PC-9 (cell line): ENCODE measurements at regions not wholly inside any gene's neighbourhood (a gene's known extent, or its start where the extent isn't known, plus 50 kb on each side); places are given as distances from the start of the nearest gene placed in this dataset.

Experiments used
- BruUV-seq: library from RNA; stranded (reverse); fragments of 400-500 nt; replicated peaks from 2 replicates; lab custom pipeline; 2021; lab: Mats Ljungman, UMichigan
- CTCF ChIA-PET: fragments of 300-600 bp; sonication (Branson Sonifier 250); formaldehyde crosslinking; loops from one replicate; lab custom pipeline; 2022; ENCODE audit warnings: antibody characterized with exemption; lab: Charles Lee
- POLR2A ChIA-PET: fragments of 300-600 bp; sonication (Branson Sonifier 250); formaldehyde crosslinking; loops from one replicate; lab custom pipeline; 2022; ENCODE audit warnings: antibody characterized with exemption; ENCODE audit not compliant: unreplicated experiment; lab: Charles Lee
- DNase-seq, 2 experiments: peaks; one replicate each; pipeline versions ENCODE4 v3.0.0 to v3.0.0-alpha.2; 2015 to 2022; ENCODE audit warnings: mixed read lengths in 1 of 2
- H2AFZ ChIP-seq: fragments of 200-600 bp; sonication (generic); 2 replicates; pipeline ENCODE4 v1.8.1; 2017; ENCODE audit warnings: antibody characterized with exemption
- H3F3A ChIP-seq: fragments of 200-600 bp; sonication (generic); 2 replicates; pipeline ENCODE4 v1.8.1; 2017; ENCODE audit warnings: antibody characterized with exemption, mild to moderate bottlenecking, low read depth; ENCODE audit not compliant: insufficient read depth
- H3K27ac ChIP-seq: fragments of 200-600 bp; sonication (generic); 2 replicates; pipeline ENCODE4 v1.6.1; 2016; ENCODE audit warnings: mixed run types
- H3K27me3 ChIP-seq: fragments of 200-600 bp; sonication (generic); 2 replicates; pipeline ENCODE4 v1.6.1; 2016; ENCODE audit warnings: low read depth, mixed run types; ENCODE audit not compliant: insufficient read depth
- H3K36me3 ChIP-seq: fragments of 200-600 bp; sonication (generic); 2 replicates; pipeline ENCODE4 v1.6.1; 2016; ENCODE audit warnings: low read depth, mixed run types
- H3K4me1 ChIP-seq: fragments of 200-600 bp; sonication (generic); replicated peaks from 2 replicates; pipeline ENCODE4 v1.6.1; 2016; ENCODE audit warnings: mixed run types; ENCODE audit not compliant: insufficient read depth
- H3K4me2 ChIP-seq: fragments of 200-600 bp; sonication (generic); 2 replicates; pipeline ENCODE4 v1.6.1; 2017; ENCODE audit warnings: mixed run types
- H3K4me3 ChIP-seq: fragments of 200-600 bp; sonication (generic); 2 replicates; pipeline ENCODE4 v1.6.1; 2016; ENCODE audit warnings: mixed run types
- H3K79me2 ChIP-seq: fragments of 200-600 bp; sonication (generic); 2 replicates; pipeline ENCODE4 v1.6.1; 2017; ENCODE audit warnings: low read depth, mixed run types
- H3K9me2 ChIP-seq: fragments of 200-600 bp; sonication (generic); 2 replicates; pipeline ENCODE4 v1.8.1; 2017; ENCODE audit warnings: mild to moderate bottlenecking; ENCODE audit not compliant: insufficient read depth
- H3K9me3 ChIP-seq: fragments of 200-600 bp; sonication (generic); 2 replicates; pipeline ENCODE4 v1.8.1; 2016; ENCODE audit warnings: low read depth; ENCODE audit not compliant: insufficient read depth
- H4K20me1 ChIP-seq: fragments of 200-600 bp; sonication (generic); 2 replicates; pipeline ENCODE4 v1.8.1; 2017; ENCODE audit not compliant: insufficient read depth
- EZH2 ChIP-seq: fragments of 200-600 bp; sonication (generic); IDR thresholded peaks from 2 replicates; pipeline ENCODE4 v1.8.0; 2017; ENCODE audit warnings: antibody characterized with exemption, low read depth
- intact Hi-C: fragments of 100-400 bp; cut with micrococcal nuclease; formaldehyde crosslinking; loops from one replicate; pipeline ENCODE4 v1.10.0; 2022; ENCODE audit not compliant: unreplicated experiment
- TF ChIP-seq, protein P1 (sequence below): fragments of 200-600 bp; sonication (generic); conservative IDR thresholded peaks from 2 replicates; pipeline ENCODE4 v1.6.1; 2017; ENCODE audit warnings: mixed run types, antibody characterized with exemption, mild to moderate bottlenecking, moderate library complexity

DNA sequence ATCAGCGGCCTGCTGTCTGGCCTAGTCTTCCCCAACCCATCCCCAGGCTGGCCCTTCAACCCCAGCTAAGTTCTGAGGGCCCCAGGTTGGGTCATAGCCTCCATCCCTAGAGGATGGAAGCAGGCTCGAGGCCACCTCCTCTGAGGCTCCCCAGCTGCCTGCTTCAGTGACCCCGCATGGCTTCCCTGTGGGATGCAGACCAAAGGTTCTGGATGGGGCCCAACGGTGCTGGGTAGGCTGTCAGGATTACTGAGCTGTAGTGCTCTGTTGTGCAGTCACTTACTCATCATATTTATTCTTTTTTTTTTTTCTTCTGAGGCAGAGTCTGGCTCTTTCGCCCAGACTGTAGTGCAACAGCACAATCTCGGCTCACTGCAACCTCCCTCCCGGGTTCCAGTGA lies 92.0 kb downstream of the IRF2BPL start:
- H4K20me1 ChIP-seq: no peaks in the 10 kb centered on the region
- H3K79me2 ChIP-seq: no peaks in the 10 kb centered on the region
- no peak for TF ChIP-seq EZH2
- TF ChIP-seq, protein P1, sequence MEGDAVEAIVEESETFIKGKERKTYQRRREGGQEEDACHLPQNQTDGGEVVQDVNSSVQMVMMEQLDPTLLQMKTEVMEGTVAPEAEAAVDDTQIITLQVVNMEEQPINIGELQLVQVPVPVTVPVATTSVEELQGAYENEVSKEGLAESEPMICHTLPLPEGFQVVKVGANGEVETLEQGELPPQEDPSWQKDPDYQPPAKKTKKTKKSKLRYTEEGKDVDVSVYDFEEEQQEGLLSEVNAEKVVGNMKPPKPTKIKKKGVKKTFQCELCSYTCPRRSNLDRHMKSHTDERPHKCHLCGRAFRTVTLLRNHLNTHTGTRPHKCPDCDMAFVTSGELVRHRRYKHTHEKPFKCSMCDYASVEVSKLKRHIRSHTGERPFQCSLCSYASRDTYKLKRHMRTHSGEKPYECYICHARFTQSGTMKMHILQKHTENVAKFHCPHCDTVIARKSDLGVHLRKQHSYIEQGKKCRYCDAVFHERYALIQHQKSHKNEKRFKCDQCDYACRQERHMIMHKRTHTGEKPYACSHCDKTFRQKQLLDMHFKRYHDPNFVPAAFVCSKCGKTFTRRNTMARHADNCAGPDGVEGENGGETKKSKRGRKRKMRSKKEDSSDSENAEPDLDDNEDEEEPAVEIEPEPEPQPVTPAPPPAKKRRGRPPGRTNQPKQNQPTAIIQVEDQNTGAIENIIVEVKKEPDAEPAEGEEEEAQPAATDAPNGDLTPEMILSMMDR: no peak
- H3K9me2 ChIP-seq: no peaks in the 10 kb centered on the region
- no peaks in the 10 kb centered on the region for H3K9me3 ChIP-seq
- no peak overlapping the region for H2AFZ ChIP-seq
- no peaks in the 10 kb centered on the region for H3K36me3 ChIP-seq
- H3K4me1 ChIP-seq: no peaks in the 10 kb centered on the region
- no peaks in the 10 kb centered on the region for H3K27me3 ChIP-seq
- no peak overlapping the region for H3K4me3 ChIP-seq
- H3F3A ChIP-seq: peaks cover 6% of the 10 kb centered on the region; the same call in 1 of the 2 replicates
- ChIA-PET CTCF (no interaction called here), POLR2A (interaction anchor here (0.6 kb wide), 1 partner anchor 295 kb away, joined by 4 read pairs; no protein-coding TSS in a partner anchor)
- no peak for DNase-seq
- intact Hi-C loops: no loop called here
- no TSS peak for BruUV-seq
- H3K4me2 ChIP-seq: no peak overlapping the region
- no peak overlapping the region for H3K27ac ChIP-seq

DNA sequence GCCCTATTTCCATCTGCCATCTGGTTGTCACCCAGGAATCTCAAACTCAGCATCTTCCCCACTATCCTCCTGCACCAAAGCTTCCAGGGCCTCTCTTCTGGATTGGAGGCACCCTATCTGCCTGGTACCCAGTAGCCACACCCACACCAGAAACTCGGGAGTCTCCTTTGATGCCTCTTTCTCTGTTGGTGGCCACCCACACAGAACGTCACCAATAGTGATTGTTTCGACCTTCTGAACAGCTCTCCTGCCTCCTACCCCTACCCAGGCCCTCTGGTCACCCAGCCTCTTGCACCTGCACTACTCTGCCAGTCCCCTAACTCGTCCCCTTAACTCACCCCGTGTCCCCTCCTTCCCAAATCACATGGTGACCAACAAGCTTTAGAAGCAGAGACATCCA lies 95.0 kb downstream of the IRF2BPL start:
- peaks cover 7% of the 10 kb centered on the region; the same call in 1 of the 2 replicates for H3F3A ChIP-seq
- POLR2A ChIA-PET: interaction anchor here (0.6 kb wide), 1 partner anchor 20 kb away, joined by 5 read pairs; no protein-coding TSS in a partner anchor
- intact Hi-C loops: no loop called here
- no peak overlapping the region for H3K27ac ChIP-seq
- H3K4me2 ChIP-seq: no peak overlapping the region
- H3K4me1 ChIP-seq: no peaks in the 10 kb centered on the region
- no peaks in the 10 kb centered on the region for H4K20me1 ChIP-seq
- DNase-seq: no peak
- H3K36me3 ChIP-seq: no peaks in the 10 kb centered on the region
- H3K9me2 ChIP-seq: no peaks in the 10 kb centered on the region
- CTCF ChIA-PET: interaction anchor here (0.7 to 1.1 kb wide), 2 partner anchors 20 to 74 kb away, joined by 3 to 5 read pairs; no protein-coding TSS in a partner anchor
- no peak overlapping the region for H2AFZ ChIP-seq
- H3K9me3 ChIP-seq: no peaks in the 10 kb centered on the region
- no TSS peak for BruUV-seq
- no peaks in the 10 kb centered on the region for H3K79me2 ChIP-seq
- TF ChIP-seq, protein P1: no peak
- no peak for TF ChIP-seq EZH2
- H3K4me3 ChIP-seq: no peak overlapping the region
- no peaks in the 10 kb centered on the region for H3K27me3 ChIP-seq

DNA sequence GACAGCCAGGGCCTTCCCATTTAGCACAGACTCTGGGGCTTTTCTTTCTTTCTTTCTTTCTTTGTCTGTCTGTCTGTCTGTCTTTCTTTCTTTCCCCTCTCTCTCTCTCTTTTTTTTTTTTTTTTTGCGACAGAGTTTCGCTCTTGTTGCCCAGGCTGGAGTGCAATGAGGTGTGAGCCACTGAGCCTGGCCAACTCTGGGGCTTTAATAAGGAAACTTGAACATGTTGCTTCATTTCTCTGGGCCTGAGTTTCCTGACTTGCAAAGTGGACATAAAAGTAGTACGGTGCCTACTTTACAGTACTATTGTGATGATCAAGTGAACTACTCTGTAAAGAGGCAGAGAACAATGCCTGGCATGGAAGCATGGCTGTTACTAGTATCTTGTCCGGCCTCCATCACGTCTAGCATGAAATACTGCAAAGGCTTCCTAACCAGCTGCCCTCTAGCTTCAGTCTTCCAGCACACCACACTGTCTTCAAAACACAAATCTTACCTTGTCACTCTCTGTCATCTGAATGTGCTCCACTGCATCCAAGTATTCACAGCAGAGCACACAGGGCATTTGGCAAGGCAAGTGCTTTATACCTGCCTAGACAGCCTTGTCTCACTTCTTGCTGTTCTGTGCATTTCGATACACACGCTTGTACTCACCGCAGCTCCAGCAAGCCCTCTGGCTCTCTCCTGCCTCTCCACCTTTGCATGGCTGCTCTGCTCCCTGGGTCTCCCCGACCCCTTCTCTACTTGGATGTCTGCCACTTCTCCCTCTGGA lies 96.7 kb downstream of the IRF2BPL start:
- ChIA-PET CTCF (no interaction called here), POLR2A (interaction anchor here (0.6 kb wide), 1 partner anchor 20 kb away, joined by 3 read pairs; no protein-coding TSS in a partner anchor)
- no peak overlapping the region for H2AFZ ChIP-seq
- no TSS peak for BruUV-seq
- H3K9me2 ChIP-seq: no peaks in the 10 kb centered on the region
- H3K4me1 ChIP-seq: no peaks in the 10 kb centered on the region
- no peaks in the 10 kb centered on the region for H3K9me3 ChIP-seq
- H3K27ac ChIP-seq: no peak overlapping the region
- no peaks in the 10 kb centered on the region for H3K27me3 ChIP-seq
- H3K4me2 ChIP-seq: no peak overlapping the region
- H3K4me3 ChIP-seq: no peak overlapping the region
- DNase-seq: no peak
- intact Hi-C loops: no loop called here
- H3F3A ChIP-seq: peaks cover 7% of the 10 kb centered on the region; the same call in 1 of the 2 replicates
- H3K79me2 ChIP-seq: no peaks in the 10 kb centered on the region
- TF ChIP-seq EZH2: no peak
- TF ChIP-seq, protein P1: no peak
- no peaks in the 10 kb centered on the region for H3K36me3 ChIP-seq
- H4K20me1 ChIP-seq: no peaks in the 10 kb centered on the region
